IMR-90 (cell line): ENCODE measurements at regions not wholly inside any gene's neighbourhood (a gene's known extent, or its start where the extent isn't known, plus 50 kb on each side); places are given as distances from the start of the nearest gene placed in this dataset.

Experiments used
- ATAC-seq: fragments of 200-7000 bp; cut with Tn5 transposase; 2 replicates; pipeline ENCODE4 v1.9.1; 2020; ENCODE audit warnings: low read depth, mild to moderate bottlenecking, moderate library complexity
- BruUV-seq: library from RNA; stranded (reverse); fragments of 400-500 nt; replicated peaks from 2 replicates; lab custom pipeline; 2021; lab: Mats Ljungman, UMichigan
- CTCF ChIA-PET: fragments of 300-600 bp; formaldehyde crosslinking; extraction: SDS; loops from one replicate; lab custom pipeline; 2021; ENCODE audit warnings: antibody characterized with exemption; lab: Yijun Ruan, JAX
- POLR2A ChIA-PET: fragments of 300-600 bp; sonication (Branson Sonifier 250); formaldehyde crosslinking; loops from one replicate; lab custom pipeline; 2022; ENCODE audit warnings: antibody characterized with exemption; ENCODE audit not compliant: unreplicated experiment; lab: Charles Lee
- DNase-seq: peaks from one replicate; pipeline ENCODE4 v3.0.0; 2013
- H2AFZ ChIP-seq: replicated peaks from 2 replicates; pipeline ENCODE3; 2013; ENCODE audit warnings: low read length, mild to moderate bottlenecking; ENCODE audit not compliant: poor library complexity
- H2AK5ac ChIP-seq: 2 replicates; pipeline ENCODE4 v1.6.1; 2013; ENCODE audit warnings: low read depth, low read length, inconsistent platforms
- H2AK9ac ChIP-seq: replicated peaks from 2 replicates; pipeline ENCODE3; 2013; ENCODE audit warnings: mild to moderate bottlenecking, low read depth, low read length, moderate library complexity; ENCODE audit not compliant: poor library complexity
- H2BK120ac ChIP-seq: 2 replicates; pipeline ENCODE4 v1.6.1; 2013; ENCODE audit warnings: low read depth, low read length, inconsistent platforms
- H2BK15ac ChIP-seq: 3 replicates; pipeline ENCODE4 v1.6.1; 2013; ENCODE audit warnings: low read depth, low read length, inconsistent platforms
- H2BK20ac ChIP-seq: 2 replicates; pipeline ENCODE4 v1.6.1; 2013; ENCODE audit warnings: low read depth, mild to moderate bottlenecking, inconsistent platforms, low read length, moderate library complexity
- H2BK5ac ChIP-seq: 2 replicates; pipeline ENCODE4 v1.6.1; 2013; ENCODE audit warnings: mild to moderate bottlenecking, low read depth, low read length, inconsistent platforms; ENCODE audit not compliant: poor library complexity, severe bottlenecking
- H3K14ac ChIP-seq: replicated peaks from 2 replicates; pipeline ENCODE4 v1.6.1; 2013; ENCODE audit warnings: low read depth, low read length, inconsistent platforms
- H3K18ac ChIP-seq: 2 replicates; pipeline ENCODE4 v1.6.1; 2013; ENCODE audit warnings: low read depth, low read length, control low read depth
- H3K23ac ChIP-seq: 2 replicates; pipeline ENCODE4 v1.6.1; 2013; ENCODE audit warnings: low read depth, low read length, inconsistent platforms
- H3K27ac ChIP-seq: 2 replicates; pipeline ENCODE4 v1.5.1; 2013; ENCODE audit warnings: mild to moderate bottlenecking, control low read depth, low read length; ENCODE audit not compliant: insufficient read depth
- H3K27me3 ChIP-seq: 2 replicates; pipeline ENCODE4 v1.6.1; 2013; ENCODE audit warnings: low read length; ENCODE audit not compliant: control insufficient read depth, insufficient read depth
- H3K36me3 ChIP-seq: 2 replicates; pipeline ENCODE4 v1.6.1; 2013; ENCODE audit warnings: low read length, mixed read lengths; ENCODE audit not compliant: control insufficient read depth, insufficient read depth
- H3K4ac ChIP-seq: 2 replicates; pipeline ENCODE4 v1.6.1; 2013; ENCODE audit warnings: low read depth, low read length, inconsistent platforms
- H3K4me1 ChIP-seq: 2 replicates; pipeline ENCODE4 v1.6.1; 2013; ENCODE audit warnings: low read length, mixed read lengths; ENCODE audit not compliant: control insufficient read depth, insufficient read depth
- H3K4me2 ChIP-seq: 2 replicates; pipeline ENCODE4 v1.6.1; 2013; ENCODE audit warnings: low read depth, mild to moderate bottlenecking, control low read depth, low read length, moderate library complexity
- H3K4me3 ChIP-seq: 2 replicates; pipeline ENCODE4 v1.5.1; 2013; ENCODE audit warnings: low read depth, mild to moderate bottlenecking, control low read depth, low read length, moderate library complexity; ENCODE audit not compliant: insufficient read depth
- H3K56ac ChIP-seq: 2 replicates; pipeline ENCODE4 v1.6.1; 2013; ENCODE audit warnings: low read length, inconsistent platforms; ENCODE audit not compliant: insufficient read depth; ENCODE audit errors: extremely low read depth
- H3K79me1 ChIP-seq, 2 experiments: 2 replicates each; pipeline ENCODE4 v1.6.1; 2013; ENCODE audit warnings: low read length in 2 of 2, inconsistent platforms in 1 of 2, low read depth in 1 of 2
- H3K9ac ChIP-seq: 2 replicates; pipeline ENCODE4 v1.6.1; 2013; ENCODE audit warnings: low read depth, low read length, control low read depth
- H3K9me1 ChIP-seq: 2 replicates; pipeline ENCODE4 v1.6.1; 2013; ENCODE audit warnings: low read length, inconsistent platforms; ENCODE audit not compliant: insufficient read depth
- H3K9me3 ChIP-seq: 2 replicates; pipeline ENCODE4 v1.6.1; 2013; ENCODE audit warnings: low read length; ENCODE audit not compliant: control insufficient read depth, insufficient read depth
- H4K20me1 ChIP-seq: 2 replicates; pipeline ENCODE4 v1.6.1; 2013; ENCODE audit warnings: low read length, inconsistent platforms; ENCODE audit not compliant: insufficient read depth
- H4K5ac ChIP-seq: 2 replicates; pipeline ENCODE4 v1.6.1; 2013; ENCODE audit warnings: mild to moderate bottlenecking, low read depth, low read length, control low read depth
- H4K8ac ChIP-seq, 2 experiments: 2 replicates each; pipeline ENCODE4 v1.6.1; 2013; ENCODE audit warnings: low read depth in 2 of 2, low read length in 2 of 2, control low read depth in 1 of 2, inconsistent platforms in 1 of 2
- H4K91ac ChIP-seq: 2 replicates; pipeline ENCODE4 v1.6.1; 2013; ENCODE audit warnings: low read depth, low read length, inconsistent platforms; ENCODE audit not compliant: insufficient read depth
- BHLHE40 ChIP-seq: fragments of 150-350 bp; IDR thresholded peaks from 2 replicates; pipeline ENCODE4 v1.6.1; 2016; ENCODE audit warnings: mild to moderate bottlenecking, low read depth, low read length
- MAFK ChIP-seq: IDR thresholded peaks from 2 replicates; pipeline ENCODE4 v1.6.1; 2012; ENCODE audit warnings: low read depth, low read length, improper control_type of control experiment
- MAZ ChIP-seq: IDR thresholded peaks from 2 replicates; pipeline ENCODE4 v1.6.1; 2012; ENCODE audit warnings: low read depth, mild to moderate bottlenecking, low read length, improper control_type of control experiment, moderate library complexity, borderline replicate concordance
- MXI1 ChIP-seq: IDR thresholded peaks from 2 replicates; pipeline ENCODE4 v1.6.1; 2012; ENCODE audit warnings: low read depth, mild to moderate bottlenecking, low read length, moderate library complexity, borderline replicate concordance
- RFX5 ChIP-seq: IDR thresholded peaks from 2 replicates; pipeline ENCODE4 v1.8.0; 2012; ENCODE audit warnings: low read depth, mild to moderate bottlenecking, low read length, moderate library complexity
- SMC3 ChIP-seq: fragments of 150-350 bp; IDR thresholded peaks from 2 replicates; pipeline ENCODE4 v1.6.1; 2016; ENCODE audit warnings: low read depth, mild to moderate bottlenecking, antibody characterized with exemption, low read length, moderate library complexity
- WGBS, 2 experiments: methylation state at CpG; one replicate each; pipeline versions ENCODE4 v1.1.5 to v1.1.7; 2013; ENCODE audit warnings: missing lambda C conversion rate in 2 of 2; ENCODE audit not compliant: insufficient read length in 1 of 2; ENCODE audit errors: extremely low coverage in 2 of 2; 5-methylcytosine and 5-hydroxymethylcytosine counted together
- dilution Hi-C: fragments of 300-500 bp; cut with HindIII; formaldehyde crosslinking; loops from one replicate; pipeline ENCODE4 v1.14.3; 2018; ENCODE audit warnings: low sequenced_read_pairs; ENCODE audit not compliant: unreplicated experiment
- in situ Hi-C: fragments of 300-500 bp; cut with MboI; formaldehyde crosslinking; loops from 3 replicates; pipeline ENCODE4 v1.14.3; 2019; ENCODE audit warnings: low sequenced_read_pairs, inconsistent platforms, mixed read lengths
- intact Hi-C: fragments of 100-400 bp; cut with micrococcal nuclease; formaldehyde crosslinking; loops from 2 replicates; pipeline ENCODE4 v1.10.0; 2022
- TF ChIP-seq, protein P1 (sequence below): fragments of 150-350 bp; IDR thresholded peaks from 2 replicates; pipeline ENCODE4 v1.6.1; 2016; ENCODE audit warnings: low read depth, mild to moderate bottlenecking, low read length, moderate library complexity, borderline replicate concordance
- TF ChIP-seq, protein P2 (sequence below): fragments of 150-350 bp; IDR thresholded peaks from 2 replicates; pipeline ENCODE4 v1.6.1; 2017; ENCODE audit warnings: mild to moderate bottlenecking, antibody characterized with exemption, low read length, low read depth

DNA sequence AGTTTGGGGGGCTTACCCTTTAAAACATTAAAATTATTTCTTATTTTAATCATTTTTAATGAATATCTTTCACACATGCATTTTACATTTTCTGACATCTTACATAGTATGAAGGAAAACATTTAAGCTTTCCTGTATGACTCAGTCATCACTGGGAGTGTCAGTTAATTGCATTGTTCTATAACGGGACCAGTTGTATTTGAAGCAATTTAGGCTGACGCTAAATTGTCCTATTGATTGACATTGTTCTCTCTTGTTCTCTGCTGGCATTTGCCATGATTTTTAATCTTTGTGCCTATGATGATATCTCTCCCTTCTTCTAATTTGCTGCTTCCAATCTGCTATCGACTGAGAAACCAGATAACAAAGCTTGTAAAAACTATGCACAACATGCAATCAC is 190.5 kb upstream of the PIRT start:
- DNase-seq (no peak), ATAC-seq (no peak)
- H3K4ac ChIP-seq, result no peak overlapping the region
- H3K9me1 ChIP-seq, result no peaks in the 10 kb centered on the region
- ChIA-PET CTCF (no interaction called here), POLR2A (no interaction called here)
- no peak overlapping the region for H2AK5ac ChIP-seq
- no peak overlapping the region for H3K4me3 ChIP-seq
- dilution Hi-C loops, result no loop called here
- no peak overlapping the region for H3K27ac ChIP-seq
- H3K27me3 ChIP-seq, result no peaks in the 10 kb centered on the region
- no peaks in the 10 kb centered on the region for H4K20me1 ChIP-seq
- no peak for TF ChIP-seq BHLHE40
- TF ChIP-seq MXI1, result no peak
- no peak for TF ChIP-seq SMC3
- TF ChIP-seq MAZ, result no peak
- TF ChIP-seq RFX5, result no peak
- TF ChIP-seq, protein P1, sequence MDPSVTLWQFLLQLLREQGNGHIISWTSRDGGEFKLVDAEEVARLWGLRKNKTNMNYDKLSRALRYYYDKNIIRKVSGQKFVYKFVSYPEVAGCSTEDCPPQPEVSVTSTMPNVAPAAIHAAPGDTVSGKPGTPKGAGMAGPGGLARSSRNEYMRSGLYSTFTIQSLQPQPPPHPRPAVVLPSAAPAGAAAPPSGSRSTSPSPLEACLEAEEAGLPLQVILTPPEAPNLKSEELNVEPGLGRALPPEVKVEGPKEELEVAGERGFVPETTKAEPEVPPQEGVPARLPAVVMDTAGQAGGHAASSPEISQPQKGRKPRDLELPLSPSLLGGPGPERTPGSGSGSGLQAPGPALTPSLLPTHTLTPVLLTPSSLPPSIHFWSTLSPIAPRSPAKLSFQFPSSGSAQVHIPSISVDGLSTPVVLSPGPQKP, result no peak
- no peak for TF ChIP-seq MAFK
- TF ChIP-seq, protein P2, sequence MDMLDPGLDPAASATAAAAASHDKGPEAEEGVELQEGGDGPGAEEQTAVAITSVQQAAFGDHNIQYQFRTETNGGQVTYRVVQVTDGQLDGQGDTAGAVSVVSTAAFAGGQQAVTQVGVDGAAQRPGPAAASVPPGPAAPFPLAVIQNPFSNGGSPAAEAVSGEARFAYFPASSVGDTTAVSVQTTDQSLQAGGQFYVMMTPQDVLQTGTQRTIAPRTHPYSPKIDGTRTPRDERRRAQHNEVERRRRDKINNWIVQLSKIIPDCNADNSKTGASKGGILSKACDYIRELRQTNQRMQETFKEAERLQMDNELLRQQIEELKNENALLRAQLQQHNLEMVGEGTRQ, result no peak
- no peak overlapping the region for H3K56ac ChIP-seq
- no peak overlapping the region for H2BK5ac ChIP-seq
- H4K8ac ChIP-seq, result no peak overlapping the region
- H3K14ac ChIP-seq, result no peak overlapping the region
- no peak overlapping the region for H2AK9ac ChIP-seq
- no peak overlapping the region for H3K4me2 ChIP-seq
- H4K5ac ChIP-seq, result no peak overlapping the region
- WGBS, 2 experiments, result no CpG with 5 or more reads among the region's 3 CpGs
- in situ Hi-C loops, result no loop called here
- H2AFZ ChIP-seq, result no peak overlapping the region
- intact Hi-C loops, result no loop called here
- no peak overlapping the region for H4K91ac ChIP-seq
- no TSS peak for BruUV-seq
- H3K4me1 ChIP-seq, result no peaks in the 10 kb centered on the region
- peaks cover 22% of the 10 kb centered on the region for H3K9me3 ChIP-seq
- H3K36me3 ChIP-seq, result no peaks in the 10 kb centered on the region
- H3K79me1 ChIP-seq, result no peaks in the 10 kb centered on the region
- H2BK15ac ChIP-seq, result no peak overlapping the region
- no peak overlapping the region for H2BK120ac ChIP-seq
- no peak overlapping the region for H2BK20ac ChIP-seq
- no peak overlapping the region for H3K18ac ChIP-seq
- H3K23ac ChIP-seq, result no peak overlapping the region
- no peak overlapping the region for H3K9ac ChIP-seq
